Inflammatory macrophage treated with lipopolysaccharide for 4 hours (primary cell): ENCODE measurements at regions not wholly inside any gene's neighbourhood (a gene's known extent, or its start where the extent isn't known, plus 50 kb on each side); places are given as distances from the start of the nearest gene placed in this dataset.
A peak's percentile ranks its signal among the peaks of the same experiment; 100 is the strongest.
"Not testable (repeated sequence)": the region's sequence is repeated elsewhere in the genome, so short reads cannot be mapped to it uniquely, and the experiment has no call there.

ENCODE experiments used
- DNase-seq: peaks from one replicate; pipeline ENCODE4 v3.0.0-alpha.2; 2020

DNA sequence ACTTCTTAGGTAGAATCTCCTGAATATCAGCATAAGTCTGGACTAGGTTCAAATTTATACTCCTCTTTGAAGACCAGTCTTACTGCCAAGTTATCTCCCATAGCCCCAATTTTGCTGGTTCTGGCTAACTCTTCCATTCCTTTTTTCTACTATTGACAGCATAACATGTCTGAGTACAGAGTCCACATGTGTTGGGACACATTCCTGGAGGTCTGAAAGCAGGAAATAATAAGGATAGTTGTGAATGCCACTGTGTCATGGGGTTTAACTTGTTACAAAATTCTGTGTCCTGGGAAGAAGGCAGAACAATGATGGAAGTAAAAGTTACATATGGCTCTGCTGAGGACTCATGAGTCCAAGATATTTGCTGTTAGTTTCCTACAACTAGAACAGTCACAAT, 57.4 kb upstream of the ZBTB20 start:
- no peak for DNase-seq

GRCh38 chr3:115208066-115208750, 61.1 kb upstream of the ZBTB20 start:
- no peak for DNase-seq

DNA sequence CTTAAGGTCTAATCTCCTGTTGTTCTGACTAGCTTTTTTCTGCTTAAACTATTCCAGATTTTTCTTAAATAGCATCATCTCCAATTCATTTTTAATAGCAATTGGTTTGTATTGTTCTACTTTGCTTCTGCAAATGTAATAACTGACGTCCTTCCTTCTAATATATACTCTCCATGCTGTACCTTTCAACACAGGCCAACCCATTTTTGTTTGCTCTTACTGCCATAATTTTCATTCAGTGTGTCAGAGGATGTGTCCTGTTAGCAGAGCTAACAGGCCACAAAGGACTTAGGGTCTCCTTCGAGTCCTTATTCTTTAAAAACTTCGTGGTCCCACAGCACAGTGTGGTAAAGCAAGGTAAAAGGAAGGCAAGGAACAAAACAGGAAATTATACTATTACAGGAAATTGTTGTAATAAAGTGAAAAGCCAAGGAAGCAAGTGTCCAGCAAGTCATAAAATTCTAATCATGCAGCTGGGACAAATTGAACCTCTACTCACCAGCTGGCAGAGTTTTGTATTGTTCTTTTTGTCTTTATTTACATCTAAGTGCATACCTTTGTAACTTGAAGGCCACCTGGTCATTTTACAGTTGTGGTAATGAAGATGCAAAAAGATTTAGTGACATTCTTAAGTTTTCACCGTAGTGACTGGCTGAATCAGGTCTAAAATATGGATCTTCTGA, 64.9 kb upstream of the ZBTB20 start:
- no peak for DNase-seq

DNA sequence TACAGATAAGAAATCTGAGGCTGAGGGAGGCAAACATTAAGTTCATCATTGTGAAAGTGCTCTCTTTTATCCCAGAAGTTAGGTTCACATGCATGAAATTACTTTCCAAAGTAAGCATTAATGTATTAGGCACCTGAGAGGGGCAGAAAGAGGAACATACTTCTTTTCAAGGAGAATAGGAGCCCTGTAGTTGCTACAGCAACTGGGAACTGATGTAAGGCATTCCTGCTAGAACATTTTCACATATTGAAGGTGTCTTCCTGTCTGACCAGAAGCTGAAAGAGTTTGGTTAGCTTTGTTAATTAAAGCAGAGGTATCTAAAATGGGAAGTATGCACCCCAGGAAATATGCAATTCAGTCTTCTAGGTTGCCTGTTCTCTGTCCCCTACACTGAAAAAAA, 65.5 kb upstream of the ZBTB20 start:
- no peak for DNase-seq

GRCh38 chr3:115213052-115213451, 66.0 kb upstream of the ZBTB20 start:
- not testable (repeated sequence) for DNase-seq

- no peak for DNase-seq
Observed at GRCh38 chr3:115217292-115217677, 70.2 kb upstream of the ZBTB20 start.

GRCh38 chr3:115217678-115218451, 70.8 kb upstream of the ZBTB20 start:
- DNase-seq = peak; percentile 10

- DNase-seq = no peak
Observed at GRCh38 chr3:115218859-115219258, 71.8 kb upstream of the ZBTB20 start.

DNA sequence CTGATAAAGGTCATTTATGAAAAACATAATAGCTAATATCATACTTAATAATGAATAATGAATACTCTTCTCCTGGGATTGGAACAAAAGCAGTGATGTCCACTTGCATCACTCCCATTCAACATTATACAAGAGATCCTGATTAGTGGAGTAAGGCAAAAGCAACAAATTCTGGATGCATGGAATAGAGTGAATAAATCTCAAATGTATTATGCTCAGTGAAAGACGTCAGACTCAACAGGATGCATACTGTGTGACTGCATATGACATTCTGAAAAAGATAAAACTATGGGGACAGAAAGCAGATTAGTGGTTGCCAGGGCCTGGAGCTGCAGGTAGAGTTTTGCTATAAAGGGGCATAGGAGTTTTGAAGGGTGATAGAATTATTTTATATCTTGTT, 77.6 kb upstream of the ZBTB20 start:
- no peak for DNase-seq

- no peak for DNase-seq
Observed at GRCh38 chr3:115226844-115227445, 79.9 kb upstream of the ZBTB20 start.

DNA sequence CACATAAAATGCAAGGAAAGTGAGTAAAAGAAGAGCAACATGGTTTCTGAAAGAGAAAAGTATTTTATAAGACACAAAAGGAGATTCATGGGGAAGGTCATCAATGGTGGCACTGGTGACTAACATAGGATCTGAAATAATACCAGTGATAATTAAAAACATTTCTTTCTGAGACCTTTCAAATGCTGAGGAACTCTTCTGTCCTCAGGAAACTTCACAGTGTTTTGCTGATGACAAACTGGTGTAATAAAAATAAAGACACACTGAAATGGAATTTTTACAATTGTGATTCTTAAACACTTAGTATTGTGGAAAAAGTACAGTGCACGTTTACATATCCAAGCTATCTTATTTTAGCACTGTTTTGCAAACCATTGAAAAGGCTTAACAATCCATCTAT, 80.4 kb upstream of the ZBTB20 start:
- DNase-seq = no peak

- no peak for DNase-seq
Observed at GRCh38 chr3:115228266-115228665, 81.2 kb upstream of the ZBTB20 start.

DNA sequence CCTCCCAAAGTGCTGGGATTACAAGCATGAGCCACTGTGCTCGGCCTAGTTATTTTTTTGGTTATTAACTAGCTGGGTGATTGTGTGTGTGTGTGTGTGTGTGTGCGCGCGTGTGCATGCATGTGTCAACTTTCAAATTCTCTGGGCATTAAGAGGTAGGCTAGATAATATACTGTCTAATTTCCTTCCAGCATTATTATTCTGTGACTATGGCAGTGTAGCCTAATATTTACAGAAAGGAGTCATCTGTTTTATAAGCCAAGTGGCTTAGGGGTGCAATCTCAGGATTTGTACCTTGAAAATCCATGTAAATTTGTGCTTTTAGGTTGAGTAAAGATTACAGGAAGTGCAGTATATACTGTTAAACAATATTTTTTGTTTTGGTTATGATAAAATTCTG, 85.1 kb upstream of the ZBTB20 start:
- no peak for DNase-seq

DNA sequence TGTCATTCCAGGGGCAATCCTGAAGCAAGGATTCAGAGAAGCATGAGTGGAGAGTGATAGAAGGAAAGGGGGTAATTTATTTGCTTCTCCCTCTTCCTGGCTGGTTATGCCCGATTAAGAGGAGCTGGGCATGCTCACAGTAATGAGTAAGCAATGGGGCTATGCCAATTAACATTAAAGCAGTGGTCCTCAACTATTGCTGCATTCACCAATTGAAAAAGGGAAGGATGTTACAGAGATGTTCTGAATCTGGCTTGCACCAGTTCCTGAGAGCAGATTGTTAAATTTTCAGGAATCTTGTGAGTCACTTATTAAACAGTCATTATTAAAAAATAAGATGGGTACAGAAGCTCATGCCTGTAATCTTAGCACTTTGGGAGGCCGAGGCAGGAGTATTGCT, 85.9 kb upstream of the ZBTB20 start:
- no peak for DNase-seq

- no peak for DNase-seq
Observed at GRCh38 chr3:115236496-115236895, 89.4 kb upstream of the ZBTB20 start.

DNA sequence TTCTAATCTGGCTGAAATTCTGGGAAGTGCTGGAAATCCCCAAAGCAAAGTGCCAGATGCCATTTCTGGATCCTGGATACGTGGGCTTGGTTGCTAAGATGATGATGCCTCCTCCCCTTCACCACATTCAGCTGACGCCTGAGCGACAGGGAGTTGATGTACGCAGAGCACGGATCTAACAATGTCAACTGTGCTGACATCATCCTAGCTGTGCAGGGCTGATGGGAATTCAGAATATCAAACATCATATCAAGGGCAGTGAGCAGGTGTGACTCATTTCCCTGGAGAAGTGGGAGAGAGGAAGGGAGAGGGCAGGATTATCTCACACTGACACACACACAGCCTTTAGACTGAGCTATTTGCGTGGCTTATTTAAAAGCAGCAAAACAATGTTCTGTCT, 92.6 kb upstream of the ZBTB20 start:
- DNase-seq = no peak

- DNase-seq = no peak
Observed at GRCh38 chr3:115244350-115244749, 97.3 kb upstream of the ZBTB20 start.

DNA sequence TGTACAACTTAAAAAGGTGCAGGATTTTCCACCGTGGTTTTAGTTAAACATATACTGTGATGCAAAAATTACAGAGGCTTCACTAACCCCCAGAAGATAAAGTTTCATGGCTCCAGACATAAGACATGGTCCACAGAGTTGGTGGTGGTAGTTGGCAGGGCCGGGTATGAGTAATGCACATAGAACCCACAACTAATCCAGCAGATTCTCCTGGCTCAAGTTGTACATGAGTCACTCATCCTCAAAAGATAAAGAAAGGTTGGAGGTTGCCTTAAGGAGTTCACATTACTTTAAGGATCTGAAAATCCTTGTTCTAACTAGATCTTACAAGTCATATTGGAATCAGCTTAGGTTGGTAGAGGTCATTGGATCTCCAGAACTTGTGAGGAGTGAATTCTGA, 98.3 kb upstream of the ZBTB20 start:
- DNase-seq = no peak

DNA sequence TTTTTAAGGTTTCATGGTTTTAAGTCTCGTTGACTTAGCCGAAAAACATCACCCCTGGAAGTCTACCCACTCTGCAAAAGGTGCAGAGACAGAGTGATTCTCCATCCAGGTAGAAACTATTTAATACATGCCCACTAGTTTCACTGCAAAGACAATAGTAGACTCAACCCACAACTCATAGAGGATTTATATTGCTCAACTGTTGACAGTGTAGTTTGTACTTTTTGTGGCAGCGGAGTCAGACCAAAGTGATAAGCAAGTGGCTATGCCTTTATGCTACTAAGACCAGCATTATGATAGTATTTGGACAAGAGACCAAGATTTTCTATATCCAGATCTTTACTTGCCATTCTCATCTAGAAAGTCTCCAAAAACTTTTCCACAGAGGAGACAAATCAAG, 98.8 kb upstream of the ZBTB20 start:
- DNase-seq = no peak

DNA sequence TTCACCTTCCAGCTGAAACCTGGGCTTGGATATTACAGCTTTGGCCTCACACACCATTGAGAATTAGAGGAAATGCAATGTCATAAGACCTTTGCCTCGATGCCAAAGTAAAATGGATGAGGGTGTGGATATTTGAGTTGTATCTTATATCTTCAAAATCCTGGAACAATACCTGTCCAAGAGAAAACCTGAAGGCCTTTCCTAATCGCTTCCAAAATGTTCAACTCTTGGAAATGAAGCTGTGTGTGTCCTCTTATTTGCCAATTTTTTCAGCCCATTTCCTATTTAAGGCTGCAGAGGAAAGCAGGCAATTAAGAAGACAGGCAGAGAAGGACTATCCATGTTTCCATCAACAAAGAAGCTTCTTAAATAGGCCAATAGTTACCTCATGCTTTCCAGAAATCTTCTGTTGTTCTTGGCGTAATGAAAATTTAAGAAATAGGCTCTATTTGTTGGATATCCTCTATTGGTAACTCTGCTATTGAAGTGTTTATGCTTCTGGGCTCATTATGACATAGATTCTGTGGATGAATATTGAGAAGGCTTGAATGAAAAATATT, 99.5 kb upstream of the ZBTB20 start:
- no peak for DNase-seq

GRCh38 chr3:115248274-115248673, 101.2 kb upstream of the ZBTB20 start:
- DNase-seq = no peak

DNA sequence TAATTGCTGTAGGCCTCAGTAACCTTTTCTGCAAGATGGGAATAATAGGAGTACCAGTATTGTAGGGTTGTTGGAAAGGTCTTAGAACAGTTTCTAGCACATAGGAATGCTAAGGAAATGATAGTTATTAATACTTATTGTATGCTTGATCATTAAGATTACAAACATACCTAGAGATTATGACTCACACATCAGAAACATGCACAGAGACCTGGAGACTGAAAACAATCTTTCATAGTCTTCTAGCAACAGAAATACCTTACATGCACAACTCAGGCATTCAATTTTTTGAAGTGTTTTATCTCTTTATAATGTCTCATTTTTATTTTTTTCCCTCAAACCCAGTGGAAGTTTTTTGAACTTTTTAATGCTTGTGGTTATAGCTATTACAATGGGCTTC, 104.4 kb upstream of the ZBTB20 start:
- DNase-seq = no peak

DNA sequence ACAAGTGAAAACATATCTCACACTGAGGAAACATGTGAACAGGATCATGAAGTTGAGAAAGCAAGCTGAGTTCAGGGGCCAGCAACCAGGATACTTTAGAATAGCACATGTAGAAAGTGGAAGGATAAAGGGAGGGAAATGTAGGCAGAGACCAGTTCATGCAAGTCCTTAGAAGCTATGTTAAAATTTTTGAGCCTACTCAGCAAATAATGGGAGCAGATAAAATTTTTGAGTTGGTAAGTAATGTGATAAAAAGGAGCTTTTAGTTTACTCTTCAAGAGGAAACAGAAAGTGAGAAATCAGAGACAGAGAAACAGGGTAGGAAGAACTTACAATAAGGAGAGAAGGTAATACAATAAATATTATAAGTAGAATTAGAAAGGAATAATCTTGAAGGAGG, 105.6 kb upstream of the ZBTB20 start:
- no peak for DNase-seq
